Chondrocyte (in vitro differentiated cells): ENCODE measurements at regions not wholly inside any gene's neighbourhood (a gene's known extent, or its start where the extent isn't known, plus 50 kb on each side); places are given as distances from the start of the nearest gene placed in this dataset.

ENCODE experiments used
- DNase-seq: peaks from one replicate; pipeline ENCODE4 v3.0.0; 2021; ENCODE audit warnings: mixed read lengths, low spot score
- H3K27ac Mint-ChIP-seq: one replicate; pipeline ENCODE4 v1.8.0; 2021; ENCODE audit warnings: mild to moderate bottlenecking, moderate library complexity, mixed read lengths; ENCODE audit not compliant: unreplicated experiment
- H3K27me3 Mint-ChIP-seq: 2 replicates; pipeline ENCODE4 v1.8.0; 2021; ENCODE audit warnings: low read depth, mixed read lengths
- H3K36me3 Mint-ChIP-seq: 2 replicates; pipeline ENCODE4 v1.8.0; 2021; ENCODE audit warnings: low read depth, mixed read lengths
- H3K4me1 Mint-ChIP-seq: 2 replicates; pipeline ENCODE4 v1.8.0; 2021; ENCODE audit warnings: low read depth, mild to moderate bottlenecking, mixed read lengths
- H3K4me3 Mint-ChIP-seq: one replicate; pipeline ENCODE4 v1.8.0; 2021; ENCODE audit warnings: mild to moderate bottlenecking, moderate library complexity, mixed read lengths; ENCODE audit not compliant: unreplicated experiment
- H3K9me3 Mint-ChIP-seq: 2 replicates; pipeline ENCODE4 v1.8.0; 2021; ENCODE audit warnings: low read depth, mixed read lengths
- TF ChIP-seq, protein P1 (sequence below): fragments of 200-600 bp; sonication (generic); IDR thresholded peaks from 2 replicates; pipeline ENCODE4 v1.5.0; 2021; ENCODE audit warnings: antibody characterized with exemption, mild to moderate bottlenecking, moderate library complexity

DNA sequence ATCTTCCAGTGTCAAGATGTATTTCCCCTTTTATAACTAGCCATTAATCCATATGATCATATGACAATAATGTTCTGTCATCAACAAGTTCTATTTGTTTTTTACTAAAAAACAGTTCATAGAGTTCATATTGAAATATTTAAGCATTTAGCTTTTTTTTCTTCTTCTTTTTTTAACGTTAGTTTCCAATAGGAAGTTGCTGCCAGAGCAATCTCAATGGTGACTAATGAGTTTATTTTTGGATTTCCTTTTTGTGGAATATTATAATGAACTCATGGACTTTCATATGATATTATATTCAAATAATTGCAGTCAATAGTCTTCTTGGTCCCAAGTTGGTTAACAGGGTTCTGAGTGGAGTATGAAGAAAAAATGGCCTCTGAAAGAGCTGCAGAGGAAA, 343.3 kb downstream of the BCKDHB start:
- H3K27me3 Mint-ChIP-seq, result no peaks in the 10 kb centered on the region
- peaks cover 12% of the 10 kb centered on the region for H3K9me3 Mint-ChIP-seq
- peaks cover 10% of the 10 kb centered on the region for H3K36me3 Mint-ChIP-seq
- no peak overlapping the region for H3K4me3 Mint-ChIP-seq
- no peak overlapping the region for H3K27ac Mint-ChIP-seq
- TF ChIP-seq, protein P1, sequence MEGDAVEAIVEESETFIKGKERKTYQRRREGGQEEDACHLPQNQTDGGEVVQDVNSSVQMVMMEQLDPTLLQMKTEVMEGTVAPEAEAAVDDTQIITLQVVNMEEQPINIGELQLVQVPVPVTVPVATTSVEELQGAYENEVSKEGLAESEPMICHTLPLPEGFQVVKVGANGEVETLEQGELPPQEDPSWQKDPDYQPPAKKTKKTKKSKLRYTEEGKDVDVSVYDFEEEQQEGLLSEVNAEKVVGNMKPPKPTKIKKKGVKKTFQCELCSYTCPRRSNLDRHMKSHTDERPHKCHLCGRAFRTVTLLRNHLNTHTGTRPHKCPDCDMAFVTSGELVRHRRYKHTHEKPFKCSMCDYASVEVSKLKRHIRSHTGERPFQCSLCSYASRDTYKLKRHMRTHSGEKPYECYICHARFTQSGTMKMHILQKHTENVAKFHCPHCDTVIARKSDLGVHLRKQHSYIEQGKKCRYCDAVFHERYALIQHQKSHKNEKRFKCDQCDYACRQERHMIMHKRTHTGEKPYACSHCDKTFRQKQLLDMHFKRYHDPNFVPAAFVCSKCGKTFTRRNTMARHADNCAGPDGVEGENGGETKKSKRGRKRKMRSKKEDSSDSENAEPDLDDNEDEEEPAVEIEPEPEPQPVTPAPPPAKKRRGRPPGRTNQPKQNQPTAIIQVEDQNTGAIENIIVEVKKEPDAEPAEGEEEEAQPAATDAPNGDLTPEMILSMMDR, result no peak
- H3K4me1 Mint-ChIP-seq, result peaks cover 15% of the 10 kb centered on the region
- DNase-seq, result no peak

DNA sequence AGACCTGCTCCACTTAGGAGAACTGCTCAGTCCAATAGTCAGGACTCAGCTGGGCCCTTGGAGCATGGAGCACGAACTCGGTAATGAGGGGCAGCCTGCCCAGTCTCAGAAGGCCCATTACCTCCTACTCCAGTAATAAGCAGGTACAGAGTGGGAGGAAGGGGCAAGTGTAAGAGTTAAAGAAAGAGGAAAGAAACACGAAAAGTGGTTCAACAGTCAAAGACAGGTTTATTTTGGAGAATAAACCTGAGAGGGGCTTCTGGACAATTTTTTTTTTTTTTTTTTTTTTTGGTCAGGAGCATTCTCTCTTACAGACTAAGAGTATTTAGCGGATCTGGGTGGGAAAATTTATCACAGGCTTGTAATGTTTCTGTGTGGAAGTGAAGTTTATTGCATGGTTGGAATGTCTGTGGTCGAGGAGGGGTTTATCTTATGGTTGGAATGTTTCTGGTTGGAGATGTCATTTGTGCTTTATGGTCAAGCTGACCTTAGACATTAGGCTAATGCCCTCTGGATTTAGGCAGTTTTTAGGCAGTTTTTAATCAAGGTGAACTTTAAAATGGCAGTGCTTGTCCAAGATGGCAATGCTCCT, 340.1 kb downstream of the BCKDHB start:
- Mint-ChIP-seq H3K9me3 (peaks cover 12% of the 10 kb centered on the region), H3K36me3 (peaks cover 10% of the 10 kb centered on the region), H3K27ac (no peak overlapping the region), H3K27me3 (no peaks in the 10 kb centered on the region), H3K4me1 (peaks cover 4% of the 10 kb centered on the region), H3K4me3 (no peak overlapping the region)
- TF ChIP-seq, protein P1, result no peak
- DNase-seq, result no peak

GRCh38 chr6:80445751-80446150, 339.3 kb downstream of the BCKDHB start:
- DNase-seq, result no peak
- H3K9me3 Mint-ChIP-seq, result peaks cover 12% of the 10 kb centered on the region
- TF ChIP-seq, protein P1, result no peak
- no peak overlapping the region for H3K27ac Mint-ChIP-seq
- no peaks in the 10 kb centered on the region for H3K27me3 Mint-ChIP-seq
- H3K4me1 Mint-ChIP-seq, result peaks cover 4% of the 10 kb centered on the region
- peaks cover 10% of the 10 kb centered on the region for H3K36me3 Mint-ChIP-seq
- no peak overlapping the region for H3K4me3 Mint-ChIP-seq

DNA sequence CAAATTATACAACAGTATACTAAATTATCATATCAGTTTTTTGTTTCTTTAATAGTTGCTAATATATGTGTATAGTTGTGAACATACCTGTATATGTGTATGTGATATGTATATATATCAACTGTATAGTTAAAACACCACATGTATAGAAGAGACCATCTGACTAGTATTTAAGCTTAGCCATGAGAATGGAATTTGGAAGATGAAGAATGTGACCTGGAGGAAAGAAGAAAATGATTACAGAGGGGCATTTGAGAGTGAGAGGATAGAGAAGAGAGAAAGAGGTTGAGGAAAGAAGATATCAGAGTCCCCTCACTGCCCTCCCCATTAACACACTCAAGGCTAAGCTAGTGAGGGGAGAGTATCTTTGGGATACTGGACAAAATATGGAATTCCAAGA, 335.9 kb downstream of the BCKDHB start:
- peaks cover 12% of the 10 kb centered on the region for H3K9me3 Mint-ChIP-seq
- H3K4me3 Mint-ChIP-seq, result no peak overlapping the region
- H3K27ac Mint-ChIP-seq, result no peak overlapping the region
- no peaks in the 10 kb centered on the region for H3K27me3 Mint-ChIP-seq
- H3K4me1 Mint-ChIP-seq, result peaks cover 26% of the 10 kb centered on the region
- H3K36me3 Mint-ChIP-seq, result peaks cover 8% of the 10 kb centered on the region
- DNase-seq, result no peak
- TF ChIP-seq, protein P1, result no peak

- Mint-ChIP-seq H3K4me3 (no peak overlapping the region), H3K27me3 (no peaks in the 10 kb centered on the region), H3K9me3 (peaks cover 5% of the 10 kb centered on the region), H3K4me1 (peaks cover 28% of the 10 kb centered on the region), H3K36me3 (peaks cover 1% of the 10 kb centered on the region), H3K27ac (no peak overlapping the region)
- no peak for DNase-seq
- TF ChIP-seq, protein P1, result no peak
Observed at GRCh38 chr6:80441131-80441530, 334.7 kb downstream of the BCKDHB start.
